SK-N-MC (cell line): ENCODE measurements at regions not wholly inside any gene's neighbourhood (a gene's known extent, or its start where the extent isn't known, plus 50 kb on each side); places are given as distances from the start of the nearest gene placed in this dataset.
A peak's percentile ranks its signal among the peaks of the same experiment; 100 is the strongest.

ENCODE experiments used
- DNase-seq: peaks from one replicate; pipeline ENCODE4 v3.0.0-alpha.2; 2011; ENCODE audit warnings: low read depth, low spot score
- H3K27ac ChIP-seq: fragments of 200-600 bp; sonication (generic); 2 replicates; pipeline ENCODE4 v1.5.1; 2016; ENCODE audit warnings: mixed run types
- H3K36me3 ChIP-seq: fragments of 200-600 bp; sonication (generic); 2 replicates; pipeline ENCODE4 v1.6.1; 2017; ENCODE audit warnings: antibody characterized with exemption, low read length, mixed read lengths; ENCODE audit not compliant: insufficient read depth
- H3K4me3 ChIP-seq: fragments of 200-600 bp; sonication (generic); 2 replicates; pipeline ENCODE4 v1.5.1; 2016
- H3K9ac ChIP-seq: fragments of 200-600 bp; sonication (generic); 2 replicates; pipeline ENCODE4 v1.8.0; 2017; ENCODE audit warnings: mixed run types, mixed read lengths; ENCODE audit not compliant: insufficient read length
- H3K9me3 ChIP-seq: fragments of 200-600 bp; sonication (generic); 2 replicates; pipeline ENCODE4 v1.6.1; 2017; ENCODE audit warnings: low read depth, mild to moderate bottlenecking, antibody characterized with exemption, low read length, moderate library complexity, mixed read lengths
- EZH2 ChIP-seq: fragments of 200-600 bp; sonication (generic); IDR thresholded peaks from one replicate; pipeline ENCODE4 v1.6.1; 2017; ENCODE audit warnings: antibody characterized with exemption
- FOXP2 ChIP-seq: optimal IDR thresholded peaks from 2 replicates; pipeline ENCODE3; 2011; ENCODE audit warnings: mild to moderate bottlenecking, moderate library complexity; ENCODE audit not compliant: insufficient read depth; ENCODE audit errors: extremely low read length, control extremely low read depth
- POLR2AphosphoS5 ChIP-seq: IDR thresholded peaks from 2 replicates; pipeline ENCODE4 v1.6.1; 2012; ENCODE audit warnings: mild to moderate bottlenecking, low read depth, low read length, borderline replicate concordance

- TF ChIP-seq EZH2 (no peak), POLR2AphosphoS5 (no peak), FOXP2 (no peak)
- DNase-seq: no peak
- no peaks in the 10 kb centered on the region for H3K36me3 ChIP-seq
- H3K9me3 ChIP-seq: no peaks in the 10 kb centered on the region
- H3K9ac ChIP-seq: no peak overlapping the region
- no peak overlapping the region for H3K27ac ChIP-seq
- no peak overlapping the region for H3K4me3 ChIP-seq
These were observed 250.7 kb upstream of the ROBO2 start for GRCh38 chr3:76789237-76789636.

GRCh38 chr3:76811418-76811817 is 228.5 kb upstream of the ROBO2 start:
- Histone ChIP-seq H3K4me3 (no peak overlapping the region; the same call in 1 of the 2 replicates), H3K27ac (peak overlapping the region; percentile 92), H3K9me3 (no peaks in the 10 kb centered on the region), H3K9ac (no peak overlapping the region), H3K36me3 (no peaks in the 10 kb centered on the region)
- peak; percentile 81 for DNase-seq
- TF ChIP-seq FOXP2 (no peak), EZH2 (no peak), POLR2AphosphoS5 (peak; percentile 65; the same call in 1 of the 2 replicates)

DNA sequence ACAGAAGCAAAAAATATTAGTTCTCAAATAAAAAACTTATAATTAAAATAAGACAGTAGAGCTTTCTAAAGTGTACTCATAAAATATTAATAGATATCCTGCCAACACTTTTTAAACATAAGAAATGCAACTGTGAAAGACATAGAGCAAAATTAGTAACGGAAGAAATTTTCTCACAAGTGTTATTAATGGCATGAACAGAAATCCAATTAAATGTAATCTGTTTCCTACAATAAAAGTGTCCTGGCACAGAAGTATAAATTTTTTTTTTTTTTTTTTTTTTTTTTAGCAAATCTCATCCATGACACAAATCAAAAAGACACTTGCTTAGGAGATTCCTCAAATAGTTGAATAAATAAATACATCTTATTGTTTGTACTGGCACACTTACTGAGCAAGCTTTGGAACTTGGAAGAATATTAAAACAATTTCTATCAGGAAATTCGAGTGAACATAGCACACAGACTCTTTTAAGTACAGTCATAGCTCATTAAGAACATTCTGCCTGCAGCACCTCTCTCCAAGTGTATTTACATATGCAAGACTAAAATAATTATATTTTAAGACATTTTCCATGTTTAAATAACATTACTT is 227.2 kb upstream of the ROBO2 start:
- Histone ChIP-seq H3K9me3 (no peaks in the 10 kb centered on the region), H3K4me3 (no peak overlapping the region), H3K36me3 (no peaks in the 10 kb centered on the region), H3K27ac (peak overlapping the region; percentile 94), H3K9ac (peak overlapping the region; percentile 15)
- peak; percentile 76 for DNase-seq
- TF ChIP-seq POLR2AphosphoS5: peak; percentile 68; the same call in 1 of the 2 replicates
- TF ChIP-seq EZH2: no peak

DNA sequence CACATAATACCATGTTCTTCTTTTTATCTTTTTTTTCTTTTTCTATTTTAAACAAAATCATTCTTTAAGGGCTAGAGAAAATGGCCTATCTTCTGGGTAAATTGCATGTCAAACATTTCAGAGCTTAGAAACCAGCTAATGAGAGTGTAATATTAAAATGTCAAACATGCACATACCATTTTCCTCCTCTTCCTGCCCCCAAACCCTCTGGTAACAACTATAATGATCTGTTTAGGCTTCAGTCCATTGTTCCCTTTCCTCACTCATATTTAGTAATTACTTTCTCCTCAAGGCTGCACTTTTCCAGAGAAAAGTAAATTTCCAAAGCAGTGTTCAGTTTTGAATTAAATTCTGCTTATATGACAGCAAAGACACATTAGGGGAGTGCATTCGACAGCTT is 224.3 kb upstream of the ROBO2 start:
- DNase-seq: no peak
- TF ChIP-seq FOXP2: no peak
- no peak for TF ChIP-seq EZH2
- TF ChIP-seq POLR2AphosphoS5: no peak
- no peaks in the 10 kb centered on the region for H3K9me3 ChIP-seq
- no peak overlapping the region for H3K9ac ChIP-seq
- H3K4me3 ChIP-seq: no peak overlapping the region
- H3K36me3 ChIP-seq: no peaks in the 10 kb centered on the region
- H3K27ac ChIP-seq: peak overlapping the region; percentile 87

- TF ChIP-seq EZH2: no peak
- no peak for TF ChIP-seq FOXP2
- TF ChIP-seq POLR2AphosphoS5: no peak
These were observed 219.4 kb upstream of the ROBO2 start for GRCh38 chr3:76820481-76820880.

DNA sequence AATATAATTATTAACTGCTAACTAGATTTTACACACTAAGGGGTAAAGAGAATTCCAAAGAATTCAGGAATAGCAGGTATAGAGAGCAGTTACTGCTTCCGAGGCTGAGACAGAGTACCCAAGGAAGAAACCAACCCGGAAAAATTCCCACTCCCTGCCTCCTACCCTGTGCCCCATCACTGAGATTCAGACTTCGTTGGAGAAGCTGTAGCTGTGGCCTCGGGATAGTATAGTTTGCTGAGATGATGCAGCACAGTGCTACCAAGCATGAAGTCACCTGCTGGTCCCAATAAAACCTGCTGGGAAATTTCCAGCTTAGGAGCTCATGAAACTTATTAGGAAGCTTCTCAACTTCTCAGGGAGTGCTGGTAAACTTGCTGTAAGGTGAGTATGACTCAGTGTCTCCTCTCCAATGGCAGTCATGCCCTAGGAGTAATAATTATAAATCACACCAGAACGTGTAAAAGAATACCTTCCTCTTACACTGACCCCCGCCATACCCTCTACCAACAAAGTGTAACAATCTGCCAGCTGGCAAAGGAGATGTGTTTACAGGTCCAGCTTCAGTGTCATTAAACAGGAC is 215.2 kb upstream of the ROBO2 start:
- no peak for DNase-seq
- H3K4me3 ChIP-seq: no peak overlapping the region
- no peaks in the 10 kb centered on the region for H3K36me3 ChIP-seq
- no peak overlapping the region for H3K9ac ChIP-seq
- H3K9me3 ChIP-seq: no peaks in the 10 kb centered on the region
- no peak overlapping the region for H3K27ac ChIP-seq
- TF ChIP-seq FOXP2 (no peak), EZH2 (no peak), POLR2AphosphoS5 (no peak)

More at GRCh38 chr3:76820481-76820880, 219.4 kb upstream of the ROBO2 start:
- H3K4me3 ChIP-seq: peak overlapping the region; percentile 64
- peak overlapping the region; percentile 59 for H3K9ac ChIP-seq
- peak overlapping the region; percentile 71 for H3K27ac ChIP-seq
- no peaks in the 10 kb centered on the region for H3K9me3 ChIP-seq
- no peak for DNase-seq
- H3K36me3 ChIP-seq: no peaks in the 10 kb centered on the region

GRCh38 chr3:76826861-76827260 is 213.0 kb upstream of the ROBO2 start:
- peak overlapping the region; percentile 19 for H3K4me3 ChIP-seq
- no peaks in the 10 kb centered on the region for H3K36me3 ChIP-seq
- TF ChIP-seq POLR2AphosphoS5 (no peak), FOXP2 (no peak), EZH2 (no peak)
- H3K27ac ChIP-seq: peak overlapping the region; percentile 74; the same call in 1 of the 2 replicates
- H3K9me3 ChIP-seq: no peaks in the 10 kb centered on the region
- no peak overlapping the region for H3K9ac ChIP-seq
- DNase-seq: no peak

- no peak for DNase-seq
- Histone ChIP-seq H3K4me3 (peak overlapping the region; percentile 19), H3K36me3 (no peaks in the 10 kb centered on the region), H3K9me3 (no peaks in the 10 kb centered on the region), H3K9ac (no peak overlapping the region), H3K27ac (peak overlapping the region; percentile 74)
- TF ChIP-seq FOXP2 (no peak), POLR2AphosphoS5 (no peak), EZH2 (no peak)
These were observed 212.1 kb upstream of the ROBO2 start for GRCh38 chr3:76827701-76828226.
